Adrenal gland (tissue), 5 donors: ENCODE measurements at regions not wholly inside any gene's neighbourhood (a gene's known extent, or its start where the extent isn't known, plus 50 kb on each side); places are given as distances from the start of the nearest gene placed in this dataset.

Experiments
- CTCF ChIP-seq, 6 experiments: fragments of 450-650 bp in 4 of 6; fragments of 200-600 bp in 2 of 6; sonication (generic) in 1 of 6; IDR thresholded peaks; 1 replicate in 5 of 6; 2 replicates in 1 of 6; pipeline versions ENCODE4 v1.5.1 to v1.8.0; 2016 to 2021; ENCODE audit warnings: antibody characterized with exemption in 6 of 6, mild to moderate bottlenecking in 2 of 6, moderate library complexity in 1 of 6
- POLR2A ChIP-seq, 2 donors: fragments of 450-650 bp; IDR thresholded peaks; one replicate each; pipeline ENCODE4 v1.6.1; 2017; ENCODE audit warnings: antibody characterized with exemption in 2 of 2, mild to moderate bottlenecking in 2 of 2, moderate library complexity in 1 of 2
- donor health status: DM: no; HTN: no; CAD: no.

GRCh38 chr19:13629687-13630357 lies 123.5 kb upstream of the CACNA1A start:
- no peak for TF ChIP-seq CTCF (IDR thresholded peaks at IDR 0.05)
- no peak for TF ChIP-seq POLR2A (IDR thresholded peaks at IDR 0.05)
